GM10248 (cell line): ENCODE measurements at regions not wholly inside any gene's neighbourhood (a gene's known extent, or its start where the extent isn't known, plus 50 kb on each side); places are given as distances from the start of the nearest gene placed in this dataset.

ENCODE experiments used
- CTCF ChIA-PET: fragments of 300-600 bp; sonication (Branson Sonifier 250); formaldehyde crosslinking; extraction: SDS; loops from one replicate; lab custom pipeline; 2021; ENCODE audit warnings: antibody characterized with exemption; lab: Yijun Ruan, JAX
- POLR2A ChIA-PET: fragments of 350-650 bp; sonication (Branson Sonifier 250); formaldehyde crosslinking; extraction: SDS; loops from one replicate; lab custom pipeline; 2020; ENCODE audit warnings: antibody characterized with exemption; lab: Yijun Ruan, JAX
- DNase-seq: peaks from one replicate; pipeline ENCODE4 v3.0.0; 2012; ENCODE audit errors: extremely low spot score
- CTCF ChIP-seq: IDR thresholded peaks from 2 replicates; pipeline ENCODE4 v1.5.1; 2012; ENCODE audit warnings: mild to moderate bottlenecking, low read depth; ENCODE audit errors: extremely low read depth, missing control alignments, control extremely low read depth

GRCh38 chr2:140057928-140058327 lies 1277.7 kb upstream of the NXPH2 start:
- no peak for DNase-seq
- CTCF ChIA-PET = interaction anchor here (1.0 kb wide), 1 partner anchor 10 kb away, joined by 4 read pairs; no protein-coding TSS in a partner anchor
- TF ChIP-seq CTCF = no peak
- POLR2A ChIA-PET = no interaction called here

GRCh38 chr2:140041811-140042210 lies 1261.6 kb upstream of the NXPH2 start:
- ChIA-PET CTCF (no interaction called here), POLR2A (no interaction called here)
- DNase-seq = no peak
- no peak for TF ChIP-seq CTCF

- POLR2A ChIA-PET = no interaction called here
- CTCF ChIA-PET = no interaction called here
- no peak for DNase-seq
- no peak for TF ChIP-seq CTCF
Measured at GRCh38 chr2:140041239-140041638, 1261.0 kb upstream of the NXPH2 start.

GRCh38 chr2:140033638-140034037 lies 1253.4 kb upstream of the NXPH2 start:
- ChIA-PET POLR2A (no interaction called here), CTCF (interaction anchor here (1.2 kb wide), 1 partner anchor 26 kb away, joined by 3 read pairs; no protein-coding TSS in a partner anchor)
- TF ChIP-seq CTCF = no peak
- DNase-seq = no peak

GRCh38 chr2:140027966-140028365 lies 1247.8 kb upstream of the NXPH2 start:
- ChIA-PET CTCF (no interaction called here), POLR2A (no interaction called here)
- TF ChIP-seq CTCF = no peak
- no peak for DNase-seq

GRCh38 chr2:140027320-140027719 lies 1247.1 kb upstream of the NXPH2 start:
- no peak for TF ChIP-seq CTCF
- no peak for DNase-seq
- CTCF ChIA-PET = no interaction called here
- POLR2A ChIA-PET = no interaction called here
